RWPE2 (cell line): ENCODE measurements at regions not wholly inside any gene's neighbourhood (a gene's known extent, or its start where the extent isn't known, plus 50 kb on each side); places are given as distances from the start of the nearest gene placed in this dataset.

Source experiments
- ATAC-seq: fragments of 200-7000 bp; cut with Tn5 transposase; 3 replicates; pipeline ENCODE4 v1.9.1; 2021; ENCODE audit warnings: low read depth
- DNase-seq: peaks from one replicate; pipeline ENCODE4 v3.0.0-alpha.2; 2020; ENCODE audit warnings: low spot score
- H3K27ac ChIP-seq: fragments of 450-650 bp; 2 replicates; pipeline ENCODE4 v1.5.1; 2017; ENCODE audit warnings: mild to moderate bottlenecking; ENCODE audit not compliant: poor library complexity, severe bottlenecking
- H3K27me3 ChIP-seq: fragments of 250-450 bp; sonication (Bioruptor Pico); 2 replicates; pipeline ENCODE4 v1.5.1; 2021; ENCODE audit warnings: mild to moderate bottlenecking, moderate library complexity; ENCODE audit not compliant: insufficient read depth, poor library complexity, severe bottlenecking
- H3K36me3 ChIP-seq: fragments of 250-450 bp; sonication (Bioruptor Pico); 2 replicates; pipeline ENCODE4 v1.5.1; 2020; ENCODE audit warnings: low read depth, mild to moderate bottlenecking, moderate library complexity
- H3K4me1 ChIP-seq: fragments of 250-450 bp; sonication (Bioruptor Pico); 2 replicates; pipeline ENCODE4 v1.5.1; 2021; ENCODE audit warnings: mild to moderate bottlenecking, moderate library complexity; ENCODE audit not compliant: insufficient read depth, poor library complexity, severe bottlenecking
- H3K4me3 ChIP-seq: fragments of 250-450 bp; sonication (Bioruptor Pico); 2 replicates; pipeline ENCODE4 v1.5.1; 2021; ENCODE audit warnings: mild to moderate bottlenecking, moderate library complexity; ENCODE audit not compliant: severe bottlenecking
- H3K9me3 ChIP-seq: fragments of 250-450 bp; sonication (Bioruptor Pico); 2 replicates; pipeline ENCODE4 v1.5.1; 2021; ENCODE audit warnings: mild to moderate bottlenecking, moderate library complexity; ENCODE audit not compliant: severe bottlenecking
- TF ChIP-seq, protein P1 (sequence below): fragments of 450-650 bp; IDR thresholded peaks from one replicate; pipeline ENCODE4 v1.5.1; 2017; ENCODE audit warnings: mild to moderate bottlenecking, moderate library complexity; ENCODE audit not compliant: poor library complexity, severe bottlenecking

DNA sequence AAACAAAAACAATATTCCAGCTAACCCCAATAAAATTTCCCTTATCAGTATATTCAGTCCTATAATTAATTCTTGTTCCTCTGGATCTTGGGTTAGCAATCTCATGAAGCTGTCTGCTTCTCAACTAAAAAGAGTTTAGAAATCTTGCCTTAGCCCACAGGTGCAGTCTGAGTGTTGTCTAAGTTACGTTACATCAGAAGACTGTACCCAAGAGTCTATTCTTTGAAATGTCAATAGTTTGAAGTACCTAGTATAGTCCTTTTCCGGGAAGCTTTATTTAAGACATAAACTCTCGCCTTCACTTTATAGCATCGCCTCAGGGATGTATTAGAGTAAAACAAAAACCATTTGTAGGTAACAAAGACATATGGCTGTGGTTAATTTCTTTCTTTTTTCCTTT is 465.1 kb downstream of the FUT8 start:
- no peak for ATAC-seq
- TF ChIP-seq, protein P1, sequence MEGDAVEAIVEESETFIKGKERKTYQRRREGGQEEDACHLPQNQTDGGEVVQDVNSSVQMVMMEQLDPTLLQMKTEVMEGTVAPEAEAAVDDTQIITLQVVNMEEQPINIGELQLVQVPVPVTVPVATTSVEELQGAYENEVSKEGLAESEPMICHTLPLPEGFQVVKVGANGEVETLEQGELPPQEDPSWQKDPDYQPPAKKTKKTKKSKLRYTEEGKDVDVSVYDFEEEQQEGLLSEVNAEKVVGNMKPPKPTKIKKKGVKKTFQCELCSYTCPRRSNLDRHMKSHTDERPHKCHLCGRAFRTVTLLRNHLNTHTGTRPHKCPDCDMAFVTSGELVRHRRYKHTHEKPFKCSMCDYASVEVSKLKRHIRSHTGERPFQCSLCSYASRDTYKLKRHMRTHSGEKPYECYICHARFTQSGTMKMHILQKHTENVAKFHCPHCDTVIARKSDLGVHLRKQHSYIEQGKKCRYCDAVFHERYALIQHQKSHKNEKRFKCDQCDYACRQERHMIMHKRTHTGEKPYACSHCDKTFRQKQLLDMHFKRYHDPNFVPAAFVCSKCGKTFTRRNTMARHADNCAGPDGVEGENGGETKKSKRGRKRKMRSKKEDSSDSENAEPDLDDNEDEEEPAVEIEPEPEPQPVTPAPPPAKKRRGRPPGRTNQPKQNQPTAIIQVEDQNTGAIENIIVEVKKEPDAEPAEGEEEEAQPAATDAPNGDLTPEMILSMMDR = no peak
- Histone ChIP-seq H3K36me3 (no peaks in the 10 kb centered on the region), H3K27ac (no peak overlapping the region), H3K4me1 (no peaks in the 10 kb centered on the region), H3K9me3 (peaks cover 5% of the 10 kb centered on the region), H3K4me3 (no peak overlapping the region), H3K27me3 (peaks cover 23% of the 10 kb centered on the region)
- DNase-seq = no peak

GRCh38 chr14:65878586-65878985 is 466.1 kb downstream of the FUT8 start:
- Histone ChIP-seq H3K27ac (no peak overlapping the region), H3K9me3 (no peaks in the 10 kb centered on the region), H3K36me3 (no peaks in the 10 kb centered on the region), H3K27me3 (peaks cover 18% of the 10 kb centered on the region), H3K4me3 (no peak overlapping the region), H3K4me1 (no peaks in the 10 kb centered on the region)
- DNase-seq (no peak), ATAC-seq (no peak)
- TF ChIP-seq, protein P1 = no peak

DNA sequence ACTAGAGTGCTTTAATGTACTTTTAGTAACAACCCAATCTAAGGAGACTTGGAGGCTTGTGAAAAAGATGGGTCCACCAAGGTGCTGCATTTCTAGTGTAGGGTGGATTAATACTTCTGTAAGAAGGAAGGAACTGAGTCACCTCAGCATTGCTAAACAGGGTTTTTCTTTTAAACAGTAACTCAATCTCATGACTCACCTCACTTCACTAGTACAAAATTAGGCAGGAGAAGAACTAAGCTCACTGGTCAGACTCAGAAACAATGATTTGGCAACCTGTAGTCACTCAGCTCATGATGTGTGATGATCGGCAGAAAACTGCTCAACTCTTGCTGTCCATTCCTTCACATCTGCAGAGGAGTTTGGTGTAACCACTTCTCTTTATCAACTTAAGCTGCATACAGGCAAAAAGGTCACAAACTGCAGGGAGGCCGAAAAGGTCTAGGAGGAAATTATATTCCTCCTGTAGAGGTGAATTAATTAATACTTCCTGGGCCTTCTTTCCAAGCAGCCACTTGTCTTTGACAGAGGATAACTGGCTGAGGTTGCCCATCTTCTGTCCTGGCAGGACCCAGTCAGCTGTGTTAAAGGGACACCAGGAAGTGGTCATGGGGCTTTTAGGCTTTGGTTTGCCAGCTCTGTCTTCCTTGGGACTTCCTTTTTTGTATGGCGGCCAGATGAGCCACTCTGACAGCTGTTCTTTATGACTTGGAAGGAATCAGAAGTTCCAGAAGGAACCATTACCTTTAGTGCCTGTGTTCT is 466.9 kb downstream of the FUT8 start:
- no peak overlapping the region for H3K27ac ChIP-seq
- H3K4me1 ChIP-seq = no peaks in the 10 kb centered on the region
- no peak overlapping the region for H3K4me3 ChIP-seq
- H3K9me3 ChIP-seq = no peaks in the 10 kb centered on the region
- peak; percentile 99 for ATAC-seq
- H3K27me3 ChIP-seq = peaks cover 14% of the 10 kb centered on the region
- no peaks in the 10 kb centered on the region for H3K36me3 ChIP-seq
- no peak for DNase-seq
- TF ChIP-seq, protein P1 = no peak

- TF ChIP-seq, protein P1 = no peak
- DNase-seq (no peak), ATAC-seq (no peak)
- Histone ChIP-seq H3K9me3 (no peaks in the 10 kb centered on the region), H3K4me3 (no peak overlapping the region), H3K4me1 (no peaks in the 10 kb centered on the region), H3K36me3 (no peaks in the 10 kb centered on the region), H3K27ac (no peak overlapping the region), H3K27me3 (peaks cover 7% of the 10 kb centered on the region)
Measured at GRCh38 chr14:65880507-65880906, 468.0 kb downstream of the FUT8 start.

GRCh38 chr14:65881642-65882041 is 469.1 kb downstream of the FUT8 start:
- H3K36me3 ChIP-seq = no peaks in the 10 kb centered on the region
- TF ChIP-seq, protein P1 = no peak
- no peak overlapping the region for H3K4me3 ChIP-seq
- no peaks in the 10 kb centered on the region for H3K4me1 ChIP-seq
- peaks cover 8% of the 10 kb centered on the region for H3K27me3 ChIP-seq
- DNase-seq = no peak
- no peak overlapping the region for H3K27ac ChIP-seq
- no peaks in the 10 kb centered on the region for H3K9me3 ChIP-seq
- ATAC-seq = no peak
